ENCODE measurements at regions not wholly inside any gene's neighbourhood (a gene's known extent, or its start where the extent isn't known, plus 50 kb on each side); places are given as distances from the start of the nearest gene placed in this dataset.

DNA sequence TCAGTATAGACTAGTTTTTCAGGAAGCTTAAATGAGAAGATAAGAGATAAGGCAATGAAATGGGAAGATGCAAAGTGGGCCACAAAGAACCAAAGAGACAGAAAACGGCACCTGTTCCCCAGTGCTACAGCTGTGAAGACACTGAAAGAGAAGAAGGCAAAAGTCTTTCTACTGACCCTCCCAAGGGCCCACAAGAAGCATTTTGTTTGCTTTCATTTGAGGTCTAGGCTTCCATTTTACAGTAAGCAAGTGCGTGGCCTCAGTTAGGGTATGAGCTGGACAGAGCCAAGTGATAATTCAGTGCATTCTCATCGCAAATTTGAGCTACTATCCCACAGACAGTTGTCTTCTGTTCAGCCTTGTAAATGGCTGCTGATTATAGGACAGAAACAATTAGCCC lies 53.4 kb upstream of the STK17B start:
- TF ChIP-seq, protein P1, sequence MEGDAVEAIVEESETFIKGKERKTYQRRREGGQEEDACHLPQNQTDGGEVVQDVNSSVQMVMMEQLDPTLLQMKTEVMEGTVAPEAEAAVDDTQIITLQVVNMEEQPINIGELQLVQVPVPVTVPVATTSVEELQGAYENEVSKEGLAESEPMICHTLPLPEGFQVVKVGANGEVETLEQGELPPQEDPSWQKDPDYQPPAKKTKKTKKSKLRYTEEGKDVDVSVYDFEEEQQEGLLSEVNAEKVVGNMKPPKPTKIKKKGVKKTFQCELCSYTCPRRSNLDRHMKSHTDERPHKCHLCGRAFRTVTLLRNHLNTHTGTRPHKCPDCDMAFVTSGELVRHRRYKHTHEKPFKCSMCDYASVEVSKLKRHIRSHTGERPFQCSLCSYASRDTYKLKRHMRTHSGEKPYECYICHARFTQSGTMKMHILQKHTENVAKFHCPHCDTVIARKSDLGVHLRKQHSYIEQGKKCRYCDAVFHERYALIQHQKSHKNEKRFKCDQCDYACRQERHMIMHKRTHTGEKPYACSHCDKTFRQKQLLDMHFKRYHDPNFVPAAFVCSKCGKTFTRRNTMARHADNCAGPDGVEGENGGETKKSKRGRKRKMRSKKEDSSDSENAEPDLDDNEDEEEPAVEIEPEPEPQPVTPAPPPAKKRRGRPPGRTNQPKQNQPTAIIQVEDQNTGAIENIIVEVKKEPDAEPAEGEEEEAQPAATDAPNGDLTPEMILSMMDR (IDR thresholded peaks at IDR 0.05; ENCODE audit: borderline replicate concordance, control extremely low read depth, extremely low read depth, insufficient read depth, missing control alignments): no peak
- in situ Hi-C loops (cut with MboI; ENCODE audit: low sequenced_read_pairs, unreplicated experiment): no loop called here
- no peak for DNase-seq (ENCODE audit: low spot score)

DNA sequence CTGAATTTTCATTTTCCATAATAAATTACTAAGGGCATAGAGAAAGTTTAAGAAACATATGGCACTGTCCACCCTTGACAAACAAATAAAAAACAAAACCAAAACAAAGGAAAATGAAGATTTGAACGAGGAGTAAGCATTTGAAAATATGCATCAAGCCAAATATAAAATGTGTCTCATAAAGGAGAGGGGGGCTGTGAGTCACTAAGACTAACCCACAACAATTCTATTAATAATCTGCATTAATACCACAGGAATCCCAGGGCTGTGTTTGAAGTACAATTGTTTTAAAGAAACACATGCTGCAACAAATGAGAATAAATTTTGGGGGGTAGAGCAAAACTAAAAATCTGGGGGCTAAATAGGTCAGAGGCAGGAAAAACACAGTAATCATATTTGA lies 53.8 kb upstream of the STK17B start:
- TF ChIP-seq, protein P1 (IDR thresholded peaks at IDR 0.05; ENCODE audit: borderline replicate concordance, control extremely low read depth, extremely low read depth, insufficient read depth, missing control alignments): no peak
- in situ Hi-C loops (cut with MboI; ENCODE audit: low sequenced_read_pairs, unreplicated experiment): no loop called here
- no peak for DNase-seq (ENCODE audit: low spot score)

DNA sequence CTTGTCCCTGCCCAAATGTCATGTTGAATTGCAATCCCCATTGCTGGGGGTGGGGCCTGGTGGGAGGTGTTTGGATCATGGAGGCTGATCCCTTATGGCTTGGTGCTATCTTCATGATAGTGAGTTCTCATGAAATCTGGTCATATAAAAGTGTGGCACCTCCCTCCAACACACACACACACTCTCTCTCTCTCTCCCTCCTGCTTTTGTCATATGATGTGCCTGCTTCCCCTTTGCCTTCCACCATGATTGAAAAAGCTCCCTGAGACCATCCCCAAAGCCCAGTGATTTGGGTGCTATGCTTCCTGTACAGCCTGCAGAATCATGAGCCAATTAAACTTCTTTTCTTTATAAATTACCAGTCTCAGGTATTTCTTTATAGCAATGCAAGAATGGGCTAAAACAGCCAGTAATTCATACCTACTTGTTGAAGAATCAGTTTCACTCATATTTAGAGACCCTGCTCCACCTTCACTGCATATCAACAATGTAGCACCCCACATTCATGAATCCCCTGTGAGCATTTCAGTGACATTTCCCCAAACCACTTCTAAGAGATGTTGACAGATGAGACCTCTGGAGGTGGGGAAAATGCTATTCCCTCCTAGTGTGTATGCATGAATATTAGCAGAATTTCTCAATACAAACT lies 54.8 kb upstream of the STK17B start:
- no peak for DNase-seq (ENCODE audit: low spot score)
- TF ChIP-seq, protein P1 (IDR thresholded peaks at IDR 0.05; ENCODE audit: borderline replicate concordance, control extremely low read depth, extremely low read depth, insufficient read depth, missing control alignments): no peak
- in situ Hi-C loops (cut with MboI; ENCODE audit: low sequenced_read_pairs, unreplicated experiment): no loop called here

- in situ Hi-C loops (cut with MboI; ENCODE audit: low sequenced_read_pairs, unreplicated experiment): no loop called here
- DNase-seq (ENCODE audit: low spot score): no peak
- TF ChIP-seq, protein P1 (IDR thresholded peaks at IDR 0.05; ENCODE audit: borderline replicate concordance, control extremely low read depth, extremely low read depth, insufficient read depth, missing control alignments): no peak
Measured at GRCh38 chr2:196226707-196227065, 55.3 kb upstream of the STK17B start.

GRCh38 chr2:196229013-196229412 lies 57.6 kb upstream of the STK17B start:
- TF ChIP-seq, protein P1 (IDR thresholded peaks at IDR 0.05; ENCODE audit: borderline replicate concordance, control extremely low read depth, extremely low read depth, insufficient read depth, missing control alignments): no peak
- in situ Hi-C loops (cut with MboI; ENCODE audit: low sequenced_read_pairs, unreplicated experiment): no loop called here
- DNase-seq (ENCODE audit: low spot score): no peak

GRCh38 chr2:196230061-196230854 lies 58.9 kb upstream of the STK17B start:
- no peak for DNase-seq (ENCODE audit: low spot score)
- TF ChIP-seq, protein P1 (IDR thresholded peaks at IDR 0.05; ENCODE audit: borderline replicate concordance, control extremely low read depth, extremely low read depth, insufficient read depth, missing control alignments): no peak
- in situ Hi-C loops (cut with MboI; ENCODE audit: low sequenced_read_pairs, unreplicated experiment): no loop called here

Measured in GM13976 (cell line).